Anterior cingulate cortex (tissue), 58 donors: ENCODE measurements at regions not wholly inside any gene's neighbourhood (a gene's known extent, or its start where the extent isn't known, plus 50 kb on each side); places are given as distances from the start of the nearest gene placed in this dataset.

Experiments used
- DNase-seq, 58 donors: peaks; one replicate each; lab custom pipeline; 2025; lab: John Stamatoyannopoulos, UW

- no peak for DNase-seq
Observed at GRCh38 chr14:29197557-29197956, 431.0 kb downstream of the FOXG1 start.

DNA sequence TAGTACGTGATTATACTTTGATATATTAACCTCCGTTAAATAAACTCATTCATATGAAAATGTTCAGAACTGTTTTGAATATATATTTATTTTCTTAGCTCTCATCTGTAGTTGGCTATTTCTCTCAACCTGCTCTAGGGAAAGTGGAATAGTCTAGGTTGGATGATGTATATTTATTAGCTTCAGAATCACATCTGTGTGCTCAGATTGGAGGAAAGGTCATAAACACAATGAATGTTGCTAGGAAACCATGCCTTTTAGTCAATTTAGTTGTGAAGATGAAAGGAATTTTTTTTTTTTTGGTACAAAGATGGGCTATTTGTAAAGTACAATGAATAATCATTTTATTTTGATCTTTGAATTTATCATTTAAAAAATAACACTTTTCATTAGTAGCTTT, 439.1 kb downstream of the FOXG1 start:
- no peak for DNase-seq

GRCh38 chr14:29215853-29216252, 449.3 kb downstream of the FOXG1 start:
- no peak for DNase-seq

- no peak for DNase-seq
Observed at GRCh38 chr14:29216268-29217232, 450.0 kb downstream of the FOXG1 start.

DNA sequence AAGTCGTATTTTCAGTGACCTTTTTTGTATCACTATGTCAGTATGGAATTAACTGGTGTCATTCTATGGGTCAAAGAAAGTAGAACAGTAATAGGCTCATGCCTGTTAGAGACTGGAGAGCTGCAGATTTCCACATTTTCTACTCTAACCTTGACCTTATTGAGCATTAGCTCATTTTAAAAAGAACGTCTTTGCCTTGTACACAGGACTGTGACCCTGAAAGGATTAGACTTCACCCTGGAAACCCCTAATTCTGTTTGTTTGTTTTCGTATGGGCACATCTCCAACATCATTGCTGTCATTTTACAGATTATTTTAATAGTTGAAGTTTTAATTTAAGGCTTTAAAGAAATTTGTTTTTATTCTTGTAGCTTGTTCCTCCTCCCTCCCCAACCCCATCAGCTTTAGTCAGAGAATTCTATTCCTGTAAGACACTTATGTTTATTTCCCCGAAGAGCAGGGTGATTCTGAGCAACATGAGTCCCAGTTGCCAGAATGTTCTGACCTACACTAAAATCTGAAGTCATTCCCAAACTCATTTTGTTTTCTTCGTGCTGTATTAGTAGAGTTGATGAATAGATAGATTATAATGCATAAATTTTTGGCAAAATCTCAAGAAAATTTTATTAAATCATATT, 451.3 kb downstream of the FOXG1 start:
- DNase-seq = no peak

GRCh38 chr14:29220072-29220471, 453.5 kb downstream of the FOXG1 start:
- DNase-seq = no peak

- DNase-seq = no peak
Observed at GRCh38 chr14:29220566-29220965, 454.0 kb downstream of the FOXG1 start.

DNA sequence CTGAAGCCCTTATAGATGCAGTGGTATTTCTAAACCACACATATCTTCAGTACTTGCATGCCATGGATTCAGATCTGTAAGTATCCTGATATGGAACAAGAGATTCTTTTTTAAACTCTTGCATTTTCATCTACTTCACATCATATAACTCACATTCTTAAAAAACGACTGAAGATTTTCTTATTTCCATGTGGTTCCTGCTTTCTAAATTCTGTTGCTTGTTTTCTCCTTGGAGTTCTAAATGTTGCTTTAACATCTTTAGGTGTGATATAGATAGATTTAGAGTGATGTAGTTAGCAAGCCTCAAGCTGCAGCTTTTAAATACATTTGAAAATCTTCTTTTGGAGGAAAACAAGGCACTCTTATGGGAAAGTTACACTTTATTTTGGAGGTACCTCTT, 455.4 kb downstream of the FOXG1 start:
- DNase-seq = no peak

- peak in 16 of 58 donors; percentile 0 to 38 (median 12) for DNase-seq
Observed at GRCh38 chr14:29222671-29223268, 456.2 kb downstream of the FOXG1 start.

DNA sequence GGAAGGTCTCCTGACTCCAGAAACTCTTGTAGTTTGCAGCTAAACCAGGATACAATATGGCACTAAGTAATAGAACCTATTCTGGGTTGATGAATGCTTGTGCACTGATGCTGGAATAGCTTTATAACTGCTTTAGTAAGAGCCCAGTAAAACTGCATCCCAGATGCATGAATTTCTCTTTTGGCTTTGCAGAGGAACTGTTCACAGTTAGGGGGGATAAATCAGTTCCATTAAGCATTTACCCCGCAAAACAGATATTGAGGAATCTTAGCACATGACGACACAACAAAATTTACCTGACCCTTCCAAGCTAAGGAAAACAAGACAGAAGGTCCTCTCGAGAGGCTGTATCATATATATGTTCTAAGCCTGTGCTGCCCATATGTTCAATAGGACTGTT, 457.4 kb downstream of the FOXG1 start:
- DNase-seq = peak in 1 of 58 donors; percentile 16

DNA sequence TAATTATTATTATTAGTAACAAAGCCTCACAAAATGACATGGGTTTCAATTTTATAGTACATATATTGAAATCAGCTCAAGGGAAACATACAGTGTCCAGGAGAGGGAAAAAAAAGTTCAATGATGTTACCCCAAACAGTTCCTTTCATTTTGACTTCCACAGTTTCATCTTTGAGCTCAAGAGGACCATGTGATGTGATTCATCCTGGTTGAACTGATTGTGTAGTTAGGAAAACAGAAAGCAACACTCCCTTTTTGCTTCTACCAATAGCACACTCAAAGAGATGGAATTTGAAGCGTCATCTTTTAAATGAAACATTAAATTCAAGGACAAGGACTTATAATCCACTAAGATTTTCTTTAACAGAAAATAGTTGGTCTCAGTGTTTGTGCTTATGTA, 461.0 kb downstream of the FOXG1 start:
- no peak for DNase-seq

DNA sequence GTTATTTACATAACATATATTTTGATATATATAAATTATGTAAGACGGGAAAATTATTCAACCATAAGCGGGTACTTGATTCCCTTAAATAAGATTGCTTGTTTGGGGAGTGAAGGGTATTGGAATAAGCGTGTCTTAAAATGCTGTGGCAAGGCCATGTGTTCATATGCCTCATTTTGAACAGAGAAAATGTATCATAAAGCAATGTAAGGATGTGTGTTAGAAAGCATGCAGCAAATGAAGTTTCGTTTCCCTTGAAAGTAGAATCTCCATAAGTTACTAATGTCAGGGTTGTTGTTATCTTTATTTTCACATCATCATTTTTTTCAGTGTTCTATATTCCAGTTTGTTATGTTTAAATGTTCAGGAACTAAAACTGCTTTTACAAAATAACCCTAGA, 465.6 kb downstream of the FOXG1 start:
- DNase-seq = no peak

GRCh38 chr14:29232711-29233110, 466.1 kb downstream of the FOXG1 start:
- no peak for DNase-seq

GRCh38 chr14:29233188-29233587, 466.6 kb downstream of the FOXG1 start:
- DNase-seq = no peak

- DNase-seq = no peak
Observed at GRCh38 chr14:29235991-29236390, 469.4 kb downstream of the FOXG1 start.

- DNase-seq = no peak
Observed at GRCh38 chr14:29236401-29236800, 469.8 kb downstream of the FOXG1 start.

DNA sequence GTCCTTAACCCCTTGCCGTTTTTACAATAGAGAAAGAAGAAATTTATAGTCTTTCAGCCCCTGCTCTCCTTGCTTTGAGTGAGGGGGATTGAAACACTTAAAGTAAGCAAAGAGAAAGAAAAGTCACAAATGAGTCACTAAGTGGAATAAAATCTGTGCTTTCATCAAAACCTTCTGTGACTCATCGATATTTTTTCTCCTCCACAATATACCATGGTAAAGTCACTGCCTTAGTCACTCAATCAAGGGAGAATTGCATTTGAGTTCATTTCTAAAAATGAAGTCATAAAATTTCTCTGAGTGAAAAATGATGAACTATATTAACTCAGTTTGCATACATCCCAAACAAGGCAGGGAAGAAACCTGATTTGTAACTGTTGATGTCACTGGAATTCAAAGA, 470.3 kb downstream of the FOXG1 start:
- DNase-seq = no peak

GRCh38 chr14:29240066-29240465, 473.5 kb downstream of the FOXG1 start:
- no peak for DNase-seq

GRCh38 chr14:29242755-29243754, 476.5 kb downstream of the FOXG1 start:
- no peak for DNase-seq

DNA sequence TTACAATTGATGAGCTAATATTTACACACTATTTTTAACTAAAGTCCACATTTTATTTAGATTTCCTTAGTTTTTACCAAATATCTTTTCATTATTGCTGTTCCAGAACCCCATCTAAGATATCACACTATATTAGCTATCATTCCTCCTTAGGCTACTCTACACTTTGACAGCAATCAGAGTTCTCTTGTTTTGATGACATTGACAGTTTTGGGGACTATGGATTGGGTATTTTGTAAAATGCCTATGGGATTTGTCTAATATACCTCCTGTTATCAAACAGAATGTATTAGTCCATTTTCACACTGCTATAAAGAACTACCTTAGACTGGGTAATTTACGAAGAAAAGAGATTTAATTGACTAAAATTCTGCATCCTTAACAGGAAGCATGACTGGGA, 489.1 kb downstream of the FOXG1 start:
- DNase-seq = no peak
